H9 (cell line): ENCODE measurements at regions not wholly inside any gene's neighbourhood (a gene's known extent, or its start where the extent isn't known, plus 50 kb on each side); places are given as distances from the start of the nearest gene placed in this dataset.

Experiments used
- DNase-seq: peaks from one replicate; pipeline ENCODE4 v3.0.0-alpha.2; 2017
- H2AFZ ChIP-seq: one replicate; pipeline ENCODE4 v1.6.1; 2013; ENCODE audit warnings: mild to moderate bottlenecking, low read length, control low read depth, moderate library complexity
- H2AK5ac ChIP-seq: 2 replicates; pipeline ENCODE4 v1.6.1; 2013; ENCODE audit warnings: low read length, control low read depth, mixed read lengths; ENCODE audit not compliant: insufficient read length
- H2BK120ac ChIP-seq: one replicate; pipeline ENCODE4 v1.6.1; 2013; ENCODE audit warnings: low read depth, mild to moderate bottlenecking, low read length, control low read depth, inconsistent platforms; ENCODE audit not compliant: poor library complexity, severe bottlenecking
- H2BK12ac ChIP-seq: 2 replicates; pipeline ENCODE4 v1.6.1; 2013; ENCODE audit warnings: low read length, control low read depth, mixed read lengths, low read depth; ENCODE audit not compliant: insufficient read length
- H2BK15ac ChIP-seq: 2 replicates; pipeline ENCODE4 v1.6.1; 2013; ENCODE audit warnings: low read depth, low read length, control low read depth
- H2BK20ac ChIP-seq: one replicate; pipeline ENCODE4 v1.6.1; 2013; ENCODE audit warnings: low read depth, mild to moderate bottlenecking, low read length, control low read depth, inconsistent platforms; ENCODE audit not compliant: poor library complexity, severe bottlenecking
- H2BK5ac ChIP-seq: 2 replicates; pipeline ENCODE4 v1.6.1; 2013; ENCODE audit warnings: low read length, control low read depth, mixed read lengths; ENCODE audit not compliant: insufficient read length
- H3K14ac ChIP-seq: 2 replicates; pipeline ENCODE4 v1.6.1; 2013; ENCODE audit warnings: low read length, control low read depth; ENCODE audit not compliant: insufficient read depth
- H3K18ac ChIP-seq: 2 replicates; pipeline ENCODE4 v1.6.1; 2013; ENCODE audit warnings: low read depth, mild to moderate bottlenecking, mixed read lengths, low read length, control low read depth; ENCODE audit not compliant: insufficient read length
- H3K23ac ChIP-seq: 2 replicates; pipeline ENCODE4 v1.6.1; 2013; ENCODE audit warnings: low read length, control low read depth, mixed read lengths, low read depth; ENCODE audit not compliant: insufficient read length
- H3K23me2 ChIP-seq: 2 replicates; pipeline ENCODE4 v1.6.1; 2013; ENCODE audit warnings: low read depth, mild to moderate bottlenecking, mixed read lengths, low read length, control low read depth; ENCODE audit not compliant: insufficient read length, poor library complexity, severe bottlenecking
- H3K27ac ChIP-seq: 2 replicates; pipeline ENCODE4 v1.5.1; 2013; ENCODE audit warnings: low read length, control low read depth, mixed read lengths, low read depth; ENCODE audit not compliant: insufficient read length
- H3K27me3 ChIP-seq: 2 replicates; pipeline ENCODE4 v1.6.1; 2013; ENCODE audit warnings: low read length, control low read depth, inconsistent platforms; ENCODE audit not compliant: insufficient read depth
- H3K4ac ChIP-seq: 2 replicates; pipeline ENCODE4 v1.6.1; 2013; ENCODE audit warnings: low read depth, mild to moderate bottlenecking, control low read depth, inconsistent platforms, low read length, moderate library complexity
- H3K4me1 ChIP-seq: 2 replicates; pipeline ENCODE4 v1.6.1; 2013; ENCODE audit warnings: low read length, control low read depth, inconsistent platforms; ENCODE audit not compliant: insufficient read depth
- H3K4me2 ChIP-seq: 2 replicates; pipeline ENCODE4 v1.6.1; 2013; ENCODE audit warnings: low read length, control low read depth, mixed read lengths; ENCODE audit not compliant: insufficient read length, insufficient read depth
- H3K56ac ChIP-seq: 2 replicates; pipeline ENCODE4 v1.6.1; 2013; ENCODE audit warnings: low read depth, mild to moderate bottlenecking, mixed read lengths, low read length, control low read depth; ENCODE audit not compliant: insufficient read length
- H3K79me1 ChIP-seq: 2 replicates; pipeline ENCODE4 v1.6.1; 2013; ENCODE audit warnings: low read depth, mild to moderate bottlenecking, moderate library complexity, low read length, control low read depth, inconsistent platforms; ENCODE audit not compliant: insufficient read depth, poor library complexity, severe bottlenecking
- H3K79me2 ChIP-seq: 2 replicates; pipeline ENCODE4 v1.6.1; 2013; ENCODE audit warnings: low read length, control low read depth, inconsistent platforms; ENCODE audit not compliant: insufficient read depth
- H3K9ac ChIP-seq: 2 replicates; pipeline ENCODE4 v1.6.1; 2013; ENCODE audit warnings: low read length, control low read depth, mixed read lengths; ENCODE audit not compliant: insufficient read length; ENCODE audit errors: extremely low read depth
- H3K9me3 ChIP-seq: one replicate; pipeline ENCODE4 v1.6.1; 2013; ENCODE audit warnings: low read depth, low read length, inconsistent platforms; ENCODE audit not compliant: control insufficient read depth
- H3T11ph ChIP-seq: one replicate; pipeline ENCODE4 v1.6.1; 2013; ENCODE audit warnings: mild to moderate bottlenecking, low read length, control low read depth, inconsistent platforms
- H4K20me1 ChIP-seq: one replicate; pipeline ENCODE4 v1.6.1; 2013; ENCODE audit not compliant: control insufficient read depth, insufficient read length, insufficient read depth
- H4K5ac ChIP-seq: 2 replicates; pipeline ENCODE4 v1.6.1; 2013; ENCODE audit warnings: low read depth, mild to moderate bottlenecking, mixed read lengths, low read length, control low read depth; ENCODE audit not compliant: insufficient read length
- H4K8ac ChIP-seq: replicated peaks from 2 replicates; pipeline ENCODE4 v1.6.1; 2013; ENCODE audit warnings: low read length, control low read depth, mixed read lengths, low read depth; ENCODE audit not compliant: insufficient read length
- H4K91ac ChIP-seq: 2 replicates; pipeline ENCODE4 v1.6.1; 2013; ENCODE audit warnings: low read depth, mild to moderate bottlenecking, moderate library complexity, mixed read lengths, low read length, control low read depth; ENCODE audit not compliant: insufficient read length
- H3K27ac Mint-ChIP-seq, 3 experiments: 2 replicates in 2 of 3; 3 replicates in 1 of 3; pipeline ENCODE4 v1.8.0; 2020 to 2021; ENCODE audit warnings: mixed read lengths in 3 of 3, mild to moderate bottlenecking in 1 of 3, moderate library complexity in 1 of 3
- H3K27me3 Mint-ChIP-seq: 2 replicates; pipeline ENCODE4 v1.8.0; 2021; ENCODE audit warnings: low read depth, mild to moderate bottlenecking, moderate library complexity, mixed read lengths
- H3K36me3 Mint-ChIP-seq, 3 experiments: 2 replicates in 2 of 3; 3 replicates in 1 of 3; pipeline ENCODE4 v1.8.0; 2020 to 2021; ENCODE audit warnings: low read depth in 3 of 3, mixed read lengths in 3 of 3; ENCODE audit not compliant: insufficient read depth in 1 of 3
- H3K4me1 Mint-ChIP-seq, 2 experiments: 2 replicates each; pipeline ENCODE4 v1.8.0; 2020; ENCODE audit warnings: mixed read lengths in 2 of 2
- H3K4me3 Mint-ChIP-seq, 2 experiments: 2 replicates in 1 of 2; 3 replicates in 1 of 2; pipeline ENCODE4 v1.8.0; 2020 to 2021; ENCODE audit warnings: mild to moderate bottlenecking in 2 of 2, mixed read lengths in 2 of 2, moderate library complexity in 1 of 2
- H3K9me3 Mint-ChIP-seq, 2 experiments: 2 replicates in 1 of 2; 3 replicates in 1 of 2; pipeline ENCODE4 v1.8.0; 2020; ENCODE audit warnings: mild to moderate bottlenecking in 2 of 2, mixed read lengths in 2 of 2, moderate library complexity in 1 of 2
- WGBS: extraction: QIAGEN DNeasy Blood & Tissue Kit; methylation state at CpG from one replicate; pipeline ENCODE4 v1.1.7; 2013; ENCODE audit warnings: missing lambda C conversion rate, low lambda C conversion rate, mixed read lengths; ENCODE audit not compliant: insufficient read length; ENCODE audit errors: extremely low coverage; 5-methylcytosine and 5-hydroxymethylcytosine counted together
- TF ChIP-seq, protein P1 (sequence below): fragments of 200-600 bp; sonication (generic); conservative IDR thresholded peaks from 3 replicates; pipeline ENCODE4 v1.8.0; 2021; ENCODE audit warnings: antibody characterized with exemption, mild to moderate bottlenecking

DNA sequence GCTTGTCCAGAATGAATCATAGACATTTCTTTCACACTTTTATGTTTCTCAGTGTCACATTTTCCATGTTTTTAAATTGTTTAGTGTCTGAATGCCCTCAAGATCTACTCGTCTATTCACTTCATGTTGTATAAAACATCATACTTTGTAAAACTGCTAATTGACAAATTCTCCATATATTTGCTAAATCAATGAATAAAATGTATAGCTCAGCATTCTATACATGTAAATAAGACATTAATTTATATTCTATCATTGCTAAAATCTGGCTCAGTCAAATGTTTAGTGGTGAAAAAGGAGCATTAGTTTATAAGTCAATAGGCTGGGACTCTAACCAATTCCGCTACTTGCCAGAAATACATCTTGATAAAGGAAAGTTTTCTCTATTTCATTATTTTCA, 379.6 kb downstream of the NAF1 start:
- no peak overlapping the region for H3K14ac ChIP-seq
- no peak overlapping the region for H2BK20ac ChIP-seq
- no peaks in the 10 kb centered on the region for H4K20me1 ChIP-seq
- no peak overlapping the region for H2BK15ac ChIP-seq
- H2BK5ac ChIP-seq: no peak overlapping the region
- no peak overlapping the region for H2AK5ac ChIP-seq
- H3K56ac ChIP-seq: no peak overlapping the region
- H3K4me3 Mint-ChIP-seq: no peak overlapping the region
- H4K5ac ChIP-seq: no peak overlapping the region
- H4K91ac ChIP-seq: no peak overlapping the region
- no peak overlapping the region for H3K27ac Mint-ChIP-seq
- H3K23me2 ChIP-seq: no peaks in the 10 kb centered on the region
- H3K23ac ChIP-seq: no peak overlapping the region
- no peak for DNase-seq
- H3K9ac ChIP-seq: no peak overlapping the region
- no peak overlapping the region for H3K18ac ChIP-seq
- no peak overlapping the region for H2BK12ac ChIP-seq
- no peaks in the 10 kb centered on the region for H3K9me3 Mint-ChIP-seq
- no peaks in the 10 kb centered on the region for H3K27me3 ChIP-seq
- H3K79me1 ChIP-seq: no peaks in the 10 kb centered on the region
- TF ChIP-seq, protein P1, sequence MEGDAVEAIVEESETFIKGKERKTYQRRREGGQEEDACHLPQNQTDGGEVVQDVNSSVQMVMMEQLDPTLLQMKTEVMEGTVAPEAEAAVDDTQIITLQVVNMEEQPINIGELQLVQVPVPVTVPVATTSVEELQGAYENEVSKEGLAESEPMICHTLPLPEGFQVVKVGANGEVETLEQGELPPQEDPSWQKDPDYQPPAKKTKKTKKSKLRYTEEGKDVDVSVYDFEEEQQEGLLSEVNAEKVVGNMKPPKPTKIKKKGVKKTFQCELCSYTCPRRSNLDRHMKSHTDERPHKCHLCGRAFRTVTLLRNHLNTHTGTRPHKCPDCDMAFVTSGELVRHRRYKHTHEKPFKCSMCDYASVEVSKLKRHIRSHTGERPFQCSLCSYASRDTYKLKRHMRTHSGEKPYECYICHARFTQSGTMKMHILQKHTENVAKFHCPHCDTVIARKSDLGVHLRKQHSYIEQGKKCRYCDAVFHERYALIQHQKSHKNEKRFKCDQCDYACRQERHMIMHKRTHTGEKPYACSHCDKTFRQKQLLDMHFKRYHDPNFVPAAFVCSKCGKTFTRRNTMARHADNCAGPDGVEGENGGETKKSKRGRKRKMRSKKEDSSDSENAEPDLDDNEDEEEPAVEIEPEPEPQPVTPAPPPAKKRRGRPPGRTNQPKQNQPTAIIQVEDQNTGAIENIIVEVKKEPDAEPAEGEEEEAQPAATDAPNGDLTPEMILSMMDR: no peak
- H2AFZ ChIP-seq: no peak overlapping the region
- H2BK120ac ChIP-seq: no peak overlapping the region
- H4K8ac ChIP-seq: no peak overlapping the region
- H3K4me2 ChIP-seq: no peak overlapping the region
- H3K9me3 ChIP-seq: no peaks in the 10 kb centered on the region
- H3K36me3 Mint-ChIP-seq: no peaks in the 10 kb centered on the region
- no peak overlapping the region for H3K27ac ChIP-seq
- WGBS: no CpG with 5 or more reads among the region's 2 CpGs
- H3K4me1 ChIP-seq: no peaks in the 10 kb centered on the region
- H3K27me3 Mint-ChIP-seq: no peaks in the 10 kb centered on the region
- no peak overlapping the region for H3T11ph ChIP-seq
- no peak overlapping the region for H3K4ac ChIP-seq
- H3K79me2 ChIP-seq: no peaks in the 10 kb centered on the region
- peaks cover 5 to 6% of the 10 kb centered on the region in 2 experiments for H3K4me1 Mint-ChIP-seq
